Prostate gland (tissue), 2 donors: ENCODE measurements at regions not wholly inside any gene's neighbourhood (a gene's known extent, or its start where the extent isn't known, plus 50 kb on each side); places are given as distances from the start of the nearest gene placed in this dataset.

Experiments
- POLR2A ChIP-seq: fragments of 450-650 bp; IDR thresholded peaks from one replicate; pipeline ENCODE4 v1.6.1; 2016; ENCODE audit warnings: antibody characterized with exemption, mild to moderate bottlenecking
- POLR2AphosphoS5 ChIP-seq: sonication (generic); formaldehyde crosslinking; IDR thresholded peaks from one replicate; pipeline ENCODE4 v1.6.1; 2017; ENCODE audit warnings: antibody characterized with exemption
- TF ChIP-seq, protein P1 (sequence below), 4 experiments: fragments of 200-600 bp in 2 of 4; fragments of 450-650 bp in 2 of 4; sonication (generic) in 2 of 4; IDR thresholded peaks; 1 replicate in 3 of 4; 2 replicates in 1 of 4; pipeline ENCODE4 v1.5.1; 2016 to 2019; ENCODE audit warnings: antibody characterized with exemption in 4 of 4, mild to moderate bottlenecking in 2 of 4, moderate library complexity in 2 of 4

DNA sequence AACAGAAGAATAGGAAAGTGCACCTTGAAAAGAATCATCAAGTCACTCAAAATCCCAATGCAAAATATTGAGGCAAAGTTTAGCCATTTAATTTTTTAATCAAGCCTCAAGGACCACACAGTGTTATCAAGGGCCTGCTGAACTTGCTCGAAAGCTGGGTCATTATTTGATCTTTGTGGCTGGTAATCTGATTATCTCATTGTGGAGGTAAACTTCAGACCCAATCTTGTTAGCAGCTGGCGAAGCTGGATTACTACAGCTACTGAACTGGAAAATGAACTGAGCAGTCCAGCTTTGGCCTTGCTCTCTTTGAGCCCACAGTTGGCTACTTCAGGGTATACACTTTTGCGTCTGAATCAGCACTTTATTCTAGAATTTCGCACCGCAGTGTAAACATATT lies 94.4 kb downstream of the BARHL2 start:
- TF ChIP-seq POLR2A (no peak), POLR2AphosphoS5 (no peak)
- TF ChIP-seq, protein P1, sequence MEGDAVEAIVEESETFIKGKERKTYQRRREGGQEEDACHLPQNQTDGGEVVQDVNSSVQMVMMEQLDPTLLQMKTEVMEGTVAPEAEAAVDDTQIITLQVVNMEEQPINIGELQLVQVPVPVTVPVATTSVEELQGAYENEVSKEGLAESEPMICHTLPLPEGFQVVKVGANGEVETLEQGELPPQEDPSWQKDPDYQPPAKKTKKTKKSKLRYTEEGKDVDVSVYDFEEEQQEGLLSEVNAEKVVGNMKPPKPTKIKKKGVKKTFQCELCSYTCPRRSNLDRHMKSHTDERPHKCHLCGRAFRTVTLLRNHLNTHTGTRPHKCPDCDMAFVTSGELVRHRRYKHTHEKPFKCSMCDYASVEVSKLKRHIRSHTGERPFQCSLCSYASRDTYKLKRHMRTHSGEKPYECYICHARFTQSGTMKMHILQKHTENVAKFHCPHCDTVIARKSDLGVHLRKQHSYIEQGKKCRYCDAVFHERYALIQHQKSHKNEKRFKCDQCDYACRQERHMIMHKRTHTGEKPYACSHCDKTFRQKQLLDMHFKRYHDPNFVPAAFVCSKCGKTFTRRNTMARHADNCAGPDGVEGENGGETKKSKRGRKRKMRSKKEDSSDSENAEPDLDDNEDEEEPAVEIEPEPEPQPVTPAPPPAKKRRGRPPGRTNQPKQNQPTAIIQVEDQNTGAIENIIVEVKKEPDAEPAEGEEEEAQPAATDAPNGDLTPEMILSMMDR (IDR thresholded peaks at IDR 0.05), result no peak
